Fibroblast of the aortic adventitia (primary cell): ENCODE measurements at regions not wholly inside any gene's neighbourhood (a gene's known extent, or its start where the extent isn't known, plus 50 kb on each side); places are given as distances from the start of the nearest gene placed in this dataset.

Experiments used
- DNase-seq: peaks from one replicate; pipeline ENCODE4 v3.0.0-alpha.2; 2010; ENCODE audit warnings: low read depth
- H3K4me3 ChIP-seq: 2 replicates; pipeline ENCODE4 v1.5.1; 2011; ENCODE audit warnings: low read depth, mild to moderate bottlenecking, control low read depth, low read length, moderate library complexity
- TF ChIP-seq, protein P1 (sequence below): IDR thresholded peaks from 2 replicates; pipeline ENCODE4 v1.5.1; 2011; ENCODE audit warnings: mild to moderate bottlenecking, low read length, control low read depth, inconsistent platforms; ENCODE audit not compliant: insufficient read depth

DNA sequence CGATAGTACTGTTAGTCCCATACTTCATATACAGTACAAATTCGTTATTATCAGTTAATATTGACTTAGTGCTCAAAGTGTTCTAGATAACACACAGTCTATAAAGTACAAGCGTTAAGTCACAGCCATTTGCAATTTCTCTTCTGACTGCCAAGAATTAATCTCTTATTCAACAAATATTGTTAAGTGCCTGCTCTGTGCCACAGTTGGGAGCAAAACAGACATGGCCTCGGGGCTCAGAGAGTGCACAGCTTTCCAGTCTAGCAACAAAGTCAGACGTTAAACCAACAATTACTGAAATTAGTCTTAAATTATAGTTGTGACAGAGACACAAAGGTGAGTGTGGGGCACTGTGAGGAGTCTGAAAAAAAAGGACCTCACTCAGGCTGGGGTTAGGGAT, 113.0 kb upstream of the DPP6 start:
- TF ChIP-seq, protein P1, sequence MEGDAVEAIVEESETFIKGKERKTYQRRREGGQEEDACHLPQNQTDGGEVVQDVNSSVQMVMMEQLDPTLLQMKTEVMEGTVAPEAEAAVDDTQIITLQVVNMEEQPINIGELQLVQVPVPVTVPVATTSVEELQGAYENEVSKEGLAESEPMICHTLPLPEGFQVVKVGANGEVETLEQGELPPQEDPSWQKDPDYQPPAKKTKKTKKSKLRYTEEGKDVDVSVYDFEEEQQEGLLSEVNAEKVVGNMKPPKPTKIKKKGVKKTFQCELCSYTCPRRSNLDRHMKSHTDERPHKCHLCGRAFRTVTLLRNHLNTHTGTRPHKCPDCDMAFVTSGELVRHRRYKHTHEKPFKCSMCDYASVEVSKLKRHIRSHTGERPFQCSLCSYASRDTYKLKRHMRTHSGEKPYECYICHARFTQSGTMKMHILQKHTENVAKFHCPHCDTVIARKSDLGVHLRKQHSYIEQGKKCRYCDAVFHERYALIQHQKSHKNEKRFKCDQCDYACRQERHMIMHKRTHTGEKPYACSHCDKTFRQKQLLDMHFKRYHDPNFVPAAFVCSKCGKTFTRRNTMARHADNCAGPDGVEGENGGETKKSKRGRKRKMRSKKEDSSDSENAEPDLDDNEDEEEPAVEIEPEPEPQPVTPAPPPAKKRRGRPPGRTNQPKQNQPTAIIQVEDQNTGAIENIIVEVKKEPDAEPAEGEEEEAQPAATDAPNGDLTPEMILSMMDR: no peak
- no peak for DNase-seq
- H3K4me3 ChIP-seq: no peak overlapping the region

DNA sequence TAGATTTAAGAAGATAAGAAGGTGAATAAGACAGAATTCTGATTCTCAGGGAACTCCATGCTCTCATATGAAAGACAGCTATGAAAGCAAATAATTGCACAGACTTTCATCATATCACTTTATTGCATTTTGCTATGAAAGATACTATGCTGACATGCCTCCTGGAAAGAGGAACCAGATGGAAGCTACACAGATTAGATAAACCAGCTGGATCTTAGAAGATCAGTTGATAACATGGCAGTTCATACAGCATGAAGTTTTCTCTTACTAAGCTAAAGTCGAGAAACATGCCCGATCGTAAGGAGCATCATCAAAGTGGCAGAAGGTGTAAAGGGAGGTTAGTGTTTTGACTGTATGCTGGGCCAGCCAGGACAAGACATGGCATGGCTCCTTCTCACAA, 112.5 kb upstream of the DPP6 start:
- H3K4me3 ChIP-seq: no peak overlapping the region
- DNase-seq: no peak
- TF ChIP-seq, protein P1: no peak

DNA sequence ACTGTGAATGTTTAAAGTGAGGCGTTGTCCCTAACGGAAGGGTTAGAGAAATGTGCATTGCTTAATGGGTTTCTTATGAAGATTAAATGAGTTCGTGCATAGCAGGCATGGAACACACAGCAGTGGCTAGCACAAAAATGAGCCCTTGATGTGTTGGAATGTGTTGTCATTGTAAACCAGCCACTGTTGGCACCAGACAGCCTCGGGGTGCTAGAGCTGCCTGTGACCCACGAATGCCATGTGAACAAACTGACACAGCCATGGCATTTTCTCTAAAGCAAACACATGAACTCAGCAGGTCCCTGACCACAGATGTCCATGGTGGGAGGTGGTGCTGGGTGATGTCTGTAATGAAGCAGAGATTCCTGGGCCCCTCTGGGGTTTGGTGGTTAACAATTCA, 111.1 kb upstream of the DPP6 start:
- no peak overlapping the region for H3K4me3 ChIP-seq
- DNase-seq: no peak
- TF ChIP-seq, protein P1: no peak

DNA sequence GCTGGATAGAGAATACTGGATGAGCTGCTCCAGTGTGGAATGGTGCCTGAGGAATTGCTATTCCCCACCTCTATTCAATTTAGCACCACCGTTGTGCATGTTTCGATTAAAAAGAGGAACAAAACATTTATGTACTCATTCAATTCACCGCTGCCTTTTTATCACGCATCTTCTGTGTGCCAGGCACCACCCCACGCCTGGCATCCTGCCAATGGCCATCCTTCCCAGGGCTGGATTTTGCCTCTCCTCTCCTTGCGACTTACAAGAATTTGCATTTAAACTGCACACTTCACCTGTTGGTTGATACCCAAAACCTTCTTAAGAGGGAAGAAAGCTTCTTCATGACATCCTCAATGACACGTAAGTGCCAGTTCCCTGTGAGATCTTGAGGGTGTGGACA, 110.2 kb upstream of the DPP6 start:
- no peak for DNase-seq
- TF ChIP-seq, protein P1: no peak

DNA sequence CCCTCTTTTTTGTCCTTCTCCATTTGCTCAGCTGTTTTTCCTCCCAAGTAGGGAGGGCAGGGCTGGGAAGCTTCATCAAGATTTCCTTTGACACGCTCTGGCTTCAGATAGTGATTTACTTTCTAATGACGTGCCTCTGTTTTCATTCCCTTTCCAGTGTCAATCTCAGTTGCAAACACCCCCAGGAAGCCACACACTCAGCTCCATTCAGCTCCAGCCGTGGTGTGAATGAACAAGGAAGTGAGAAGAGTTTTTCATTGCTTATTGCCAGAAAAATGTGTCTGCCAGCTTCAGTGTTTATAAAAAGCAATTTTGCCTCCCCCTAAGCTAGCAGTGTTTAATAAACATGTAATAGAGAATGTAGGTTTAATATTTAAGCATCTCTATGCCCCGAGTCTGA, 108.7 kb upstream of the DPP6 start:
- no peak for DNase-seq
- TF ChIP-seq, protein P1: no peak
- no peak overlapping the region for H3K4me3 ChIP-seq

More for the DNA sequence above, 110.2 kb upstream of the DPP6 start:
- no peak overlapping the region for H3K4me3 ChIP-seq

- DNase-seq: no peak
- no peak overlapping the region for H3K4me3 ChIP-seq
- TF ChIP-seq, protein P1: no peak
Observed at GRCh38 chr7:153943861-153944260, 108.3 kb upstream of the DPP6 start.

DNA sequence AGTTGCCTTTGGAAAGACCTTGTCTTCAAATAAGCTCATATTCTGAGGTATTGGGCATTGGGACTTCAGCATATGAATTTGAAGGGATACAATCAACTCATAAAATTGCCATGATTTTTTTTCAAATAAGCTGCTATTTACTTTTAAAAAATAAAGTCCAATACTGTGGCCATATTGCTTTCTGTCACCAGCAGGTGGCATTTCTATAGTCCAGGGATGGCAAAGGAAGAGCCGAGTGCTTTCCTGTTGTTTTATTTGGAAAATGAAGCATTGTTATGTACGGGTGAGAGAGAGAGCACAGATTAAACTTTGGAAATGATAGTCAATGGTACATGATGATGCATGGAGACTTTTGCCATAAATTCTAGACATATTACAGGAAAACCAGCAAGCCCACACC, 104.1 kb upstream of the DPP6 start:
- H3K4me3 ChIP-seq: no peak overlapping the region
- TF ChIP-seq, protein P1: no peak
- DNase-seq: no peak
